NOMO-1 treated with DMSO at 0.1 percent for 48 hours (cell line): ENCODE measurements at regions not wholly inside any gene's neighbourhood (a gene's known extent, or its start where the extent isn't known, plus 50 kb on each side); places are given as distances from the start of the nearest gene placed in this dataset.

ENCODE experiments used
- DNase-seq: peaks from one replicate; lab custom pipeline; 2025; ENCODE audit not compliant: unreplicated experiment; lab: John Stamatoyannopoulos, UW

DNA sequence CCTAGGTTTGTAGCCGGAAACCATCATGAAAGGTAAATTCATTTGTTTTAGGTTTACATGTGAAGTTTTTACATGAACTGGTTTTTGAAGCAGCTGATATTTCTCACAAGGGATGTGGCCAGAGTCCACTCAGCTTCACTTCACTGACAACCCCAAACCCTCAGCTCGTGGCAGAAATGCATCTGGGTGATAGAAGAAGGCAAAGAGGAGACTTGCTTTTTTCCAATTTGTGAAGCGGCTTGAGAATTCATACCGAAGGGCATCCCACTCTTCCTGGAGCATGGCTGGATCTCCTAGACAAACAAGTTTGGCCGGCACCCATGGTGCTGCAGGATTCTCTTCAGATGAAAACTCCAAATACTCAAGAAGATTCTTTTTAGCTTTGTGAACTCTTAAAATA, 392.8 kb upstream of the CNR1 start:
- DNase-seq: no peak

- no peak for DNase-seq
Measured at GRCh38 chr6:88556663-88557062, 390.5 kb upstream of the CNR1 start.

GRCh38 chr6:88548891-88549505, 382.9 kb upstream of the CNR1 start:
- no peak for DNase-seq

GRCh38 chr6:88547768-88548167, 381.6 kb upstream of the CNR1 start:
- DNase-seq: no peak

DNA sequence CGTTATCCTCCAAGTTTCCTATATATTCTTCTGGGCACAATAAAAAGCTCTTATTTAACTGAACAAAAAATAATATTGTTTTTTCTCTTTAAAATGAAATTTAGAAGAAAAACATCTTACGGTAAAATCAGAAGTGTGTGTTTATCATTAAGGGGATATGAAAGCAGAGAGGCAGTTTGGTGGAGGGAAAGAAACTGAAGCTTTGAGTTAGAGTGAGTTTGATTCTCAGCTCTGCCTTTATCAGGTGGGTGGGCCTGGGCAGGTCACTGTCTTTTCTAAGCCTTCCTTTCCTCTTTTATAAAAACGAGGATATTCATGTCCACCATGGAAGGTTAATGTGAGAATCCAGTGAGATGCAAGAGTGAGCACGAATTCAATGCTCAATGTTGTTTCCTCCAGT, 379.8 kb upstream of the CNR1 start:
- no peak for DNase-seq

DNA sequence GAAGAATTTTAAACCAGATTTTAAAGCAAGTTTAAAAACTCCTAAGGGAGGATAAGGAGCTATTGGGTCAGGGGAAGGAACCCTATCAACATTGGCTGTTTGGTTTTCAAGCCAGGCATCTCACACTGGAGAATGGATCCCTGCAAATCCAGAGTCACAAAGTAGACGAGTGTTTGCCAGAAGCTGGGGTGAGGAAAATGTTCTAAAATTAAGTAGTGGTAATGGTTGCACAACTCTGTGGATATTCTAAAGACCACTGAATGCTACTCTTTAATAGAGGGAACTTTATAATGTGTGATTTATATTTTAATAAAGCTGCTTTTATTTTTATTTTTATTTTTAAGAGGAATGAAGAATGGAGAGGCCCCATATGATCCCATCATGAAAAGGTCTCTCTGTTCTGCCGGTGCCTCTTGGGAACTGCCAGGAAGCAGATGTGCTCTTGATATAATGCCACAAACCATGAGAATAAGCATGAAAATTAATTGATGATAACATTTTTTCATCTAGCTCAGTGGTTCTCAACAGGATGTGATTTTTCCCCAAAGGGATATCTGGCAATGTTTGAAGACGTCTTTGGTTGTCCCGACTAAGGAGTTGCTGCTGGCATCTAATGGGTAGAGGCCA, 379.0 kb upstream of the CNR1 start:
- no peak for DNase-seq

GRCh38 chr6:88539295-88539764, 373.2 kb upstream of the CNR1 start:
- no peak for DNase-seq

DNA sequence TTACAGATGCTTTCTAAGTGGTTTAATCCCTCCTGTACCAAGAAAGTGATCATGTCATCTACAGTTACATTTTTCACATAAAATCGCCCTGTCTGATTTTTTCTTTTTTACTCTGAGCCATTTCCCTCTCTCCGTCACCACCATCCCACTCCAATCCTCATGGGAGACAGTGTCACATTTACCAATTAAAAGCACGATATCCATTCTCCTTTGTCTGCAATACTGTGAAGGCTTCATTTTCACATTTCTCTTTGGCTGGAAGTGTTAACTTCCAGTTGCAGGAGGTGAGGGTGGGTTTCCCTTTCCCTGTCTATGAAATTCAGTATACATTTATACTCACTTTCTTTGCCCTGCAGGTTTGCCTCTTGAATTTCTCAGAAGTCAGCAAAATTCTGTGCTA, 372.7 kb upstream of the CNR1 start:
- no peak for DNase-seq

DNA sequence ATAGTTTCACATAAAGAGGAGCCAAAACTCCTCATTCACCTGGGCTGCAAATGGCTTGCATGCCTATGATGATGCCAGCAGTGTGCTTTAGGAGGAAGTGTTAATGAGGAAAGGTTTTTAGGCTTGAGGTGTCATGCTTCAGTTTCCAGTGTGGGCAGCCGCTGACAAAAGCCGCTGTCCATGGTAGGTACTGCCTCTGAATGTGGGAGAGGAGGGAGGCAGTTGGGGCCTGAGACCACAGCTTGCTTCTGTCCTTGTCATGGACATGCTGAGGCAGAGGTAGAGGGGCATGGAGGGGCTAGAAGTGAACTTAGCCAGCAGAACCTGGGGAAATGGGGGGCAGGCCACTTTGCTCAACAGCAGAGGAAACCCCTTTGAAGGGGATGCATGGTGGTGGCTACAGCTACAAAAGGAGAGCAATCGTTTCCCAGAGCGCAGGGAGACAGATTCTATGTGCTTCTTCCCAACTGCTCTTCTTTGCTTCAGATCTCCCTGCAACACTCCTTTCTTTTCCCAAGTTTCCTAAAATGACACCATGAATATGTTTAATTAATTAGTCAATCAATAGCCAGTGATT, 372.1 kb upstream of the CNR1 start:
- DNase-seq: no peak

- no peak for DNase-seq
Measured at GRCh38 chr6:88536071-88536625, 370.0 kb upstream of the CNR1 start.

- peak; percentile 33 for DNase-seq
Measured at GRCh38 chr6:88535306-88535705, 369.2 kb upstream of the CNR1 start.

DNA sequence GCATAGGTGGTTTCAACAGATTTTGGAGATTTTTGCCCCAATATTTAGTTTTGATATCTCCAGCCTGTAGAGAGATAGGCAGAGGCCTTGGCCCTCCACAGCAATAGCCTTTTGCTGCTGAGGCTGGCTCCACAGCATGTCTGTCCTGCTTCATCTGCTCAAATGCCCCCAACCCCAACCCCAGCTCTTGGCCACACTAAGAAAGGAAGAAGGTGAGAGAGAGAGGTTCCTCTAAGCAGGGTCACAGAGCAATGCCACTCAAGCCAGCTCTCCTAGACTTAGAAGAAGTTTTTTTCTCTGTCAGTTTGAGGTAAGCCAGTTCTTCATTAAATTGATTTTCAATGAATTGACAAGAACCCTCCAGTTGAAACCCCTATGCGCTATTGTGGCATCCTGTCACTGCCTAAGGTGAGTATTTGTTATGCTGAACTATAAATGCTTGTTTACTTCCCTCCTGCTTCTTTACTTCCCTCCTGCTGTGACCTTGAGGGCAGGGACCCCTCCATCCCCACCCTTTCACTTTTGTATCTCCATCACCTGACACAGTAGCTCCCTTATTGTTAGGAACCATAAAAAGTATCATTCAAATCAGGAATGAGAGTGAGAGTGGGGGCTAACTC, 366.2 kb upstream of the CNR1 start:
- no peak for DNase-seq

- no peak for DNase-seq
Measured at GRCh38 chr6:88529726-88530125, 363.6 kb upstream of the CNR1 start.

DNA sequence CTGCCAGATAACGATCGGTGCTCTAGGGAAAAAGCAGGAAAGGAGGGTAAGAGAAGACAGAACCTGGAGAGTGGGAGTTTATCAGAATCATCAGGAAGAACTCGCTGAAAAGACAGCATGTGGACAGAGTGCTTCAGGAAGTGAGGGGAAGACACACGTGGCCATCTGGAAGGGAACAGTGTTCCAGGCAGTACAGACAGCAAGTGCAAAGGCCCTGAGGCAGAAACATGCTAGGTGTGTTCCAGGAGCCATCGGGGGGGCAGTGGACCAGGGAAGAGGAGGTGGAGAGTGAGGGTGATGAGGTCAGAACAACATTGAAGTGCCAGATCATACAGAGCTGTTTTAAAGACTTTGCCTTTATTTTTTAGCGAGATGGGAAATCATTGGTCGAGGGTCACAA, 354.3 kb upstream of the CNR1 start:
- no peak for DNase-seq

DNA sequence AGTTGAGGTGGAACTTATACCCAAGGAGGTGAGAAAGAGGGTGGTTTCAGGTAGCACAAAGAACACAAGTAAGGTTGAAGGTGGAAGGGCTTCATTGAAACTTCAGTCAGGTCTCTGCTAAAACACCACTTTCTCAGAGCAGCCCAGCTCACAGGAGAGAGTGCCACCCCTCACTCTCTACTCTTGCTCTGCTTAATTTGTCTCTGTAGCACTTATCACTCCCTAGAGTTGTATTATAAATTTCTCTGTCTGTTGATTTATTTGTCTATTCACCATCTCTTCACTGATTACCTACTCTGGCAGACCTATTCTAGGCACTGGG, 353.8 kb upstream of the CNR1 start:
- no peak for DNase-seq

- no peak for DNase-seq
Measured at GRCh38 chr6:88519301-88520016, 353.3 kb upstream of the CNR1 start.

- no peak for DNase-seq
Measured at GRCh38 chr6:88517737-88518136, 351.6 kb upstream of the CNR1 start.

DNA sequence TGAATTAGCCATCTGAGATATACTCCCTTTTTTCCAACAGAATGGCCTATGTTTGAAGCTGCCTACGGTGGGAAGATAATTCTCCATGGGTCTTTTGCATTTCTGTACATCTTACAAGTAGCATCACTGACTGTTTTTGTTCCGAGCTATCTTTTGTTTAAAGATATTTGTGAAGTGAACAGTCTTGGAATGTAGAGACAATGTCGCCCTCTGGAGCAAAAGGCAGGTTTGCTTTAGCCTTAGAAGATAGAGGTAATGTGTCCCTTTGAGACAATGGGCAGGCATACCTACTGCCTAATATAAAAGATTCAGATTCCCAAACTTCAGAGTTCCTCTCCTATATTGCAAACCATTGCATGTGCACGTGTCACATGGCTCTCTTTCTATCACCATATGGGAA, 347.8 kb upstream of the CNR1 start:
- no peak for DNase-seq

DNA sequence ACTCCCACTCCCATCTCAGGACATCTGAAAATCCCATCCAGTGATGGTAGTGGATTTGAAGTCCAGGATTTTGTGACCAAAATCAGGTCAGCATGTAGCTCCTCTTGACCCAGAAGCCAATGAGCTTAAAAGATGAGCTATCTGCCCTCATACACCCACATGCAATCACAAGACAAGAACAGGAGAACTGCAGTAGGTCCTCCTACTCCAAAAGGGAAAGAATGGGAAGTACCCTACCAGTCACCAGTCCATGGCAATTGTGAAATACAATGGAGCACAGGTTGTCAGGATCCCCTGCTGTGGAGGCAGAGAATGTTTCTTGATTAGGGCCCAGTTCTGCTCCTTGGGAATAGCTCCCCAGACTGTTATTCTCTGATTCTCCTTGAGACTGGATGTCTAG, 347.3 kb upstream of the CNR1 start:
- DNase-seq: no peak

DNA sequence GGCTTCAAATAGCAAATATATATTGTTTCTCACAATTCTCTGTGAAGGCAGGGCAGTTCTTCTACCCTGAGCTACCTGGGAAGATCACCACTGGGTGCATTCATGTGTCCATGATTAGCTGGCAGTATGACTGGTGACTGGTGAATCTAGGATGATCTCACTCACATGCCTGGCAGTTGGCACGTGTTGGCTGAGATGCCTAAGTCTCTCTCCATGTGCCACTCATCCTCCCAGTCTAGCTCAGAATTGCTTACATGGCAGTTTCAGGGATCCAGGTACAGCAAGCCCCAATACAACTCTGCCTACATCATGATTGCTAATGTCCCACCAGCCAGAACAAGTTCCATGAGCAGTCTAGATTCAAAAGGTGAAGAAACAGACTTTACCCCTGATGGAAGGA, 346.8 kb upstream of the CNR1 start:
- no peak for DNase-seq

DNA sequence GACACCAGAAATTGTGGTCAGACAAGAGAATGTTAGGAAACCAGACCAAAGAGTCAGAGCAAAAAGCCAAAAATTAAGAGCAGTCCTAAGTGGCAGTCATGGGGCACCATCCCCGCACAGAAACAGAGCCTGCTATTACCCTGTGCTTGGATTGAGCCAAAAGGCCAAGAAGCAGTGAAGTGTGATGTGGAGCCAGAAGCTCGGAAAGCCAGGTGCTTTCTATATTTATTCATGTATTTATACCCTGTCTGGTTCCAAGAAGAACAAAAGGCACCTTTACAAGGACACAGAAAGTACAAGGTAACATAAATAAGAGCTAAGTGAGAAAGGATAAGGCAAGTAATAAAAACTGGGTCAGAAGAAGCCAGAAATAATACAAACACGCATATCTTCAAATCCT, 336.2 kb upstream of the CNR1 start:
- DNase-seq: no peak
